HG03520 (cell line): ENCODE measurements at regions not wholly inside any gene's neighbourhood (a gene's known extent, or its start where the extent isn't known, plus 50 kb on each side); places are given as distances from the start of the nearest gene placed in this dataset.
A peak's percentile ranks its signal among the peaks of the same experiment; 100 is the strongest.

ENCODE experiments used
- ATAC-seq: cut with Tn5 transposase; IDR thresholded peaks from one replicate; pipeline ENCODE4 v1.9.1; 2021; ENCODE audit warnings: mild to moderate bottlenecking, moderate library complexity; ENCODE audit not compliant: unreplicated experiment

DNA sequence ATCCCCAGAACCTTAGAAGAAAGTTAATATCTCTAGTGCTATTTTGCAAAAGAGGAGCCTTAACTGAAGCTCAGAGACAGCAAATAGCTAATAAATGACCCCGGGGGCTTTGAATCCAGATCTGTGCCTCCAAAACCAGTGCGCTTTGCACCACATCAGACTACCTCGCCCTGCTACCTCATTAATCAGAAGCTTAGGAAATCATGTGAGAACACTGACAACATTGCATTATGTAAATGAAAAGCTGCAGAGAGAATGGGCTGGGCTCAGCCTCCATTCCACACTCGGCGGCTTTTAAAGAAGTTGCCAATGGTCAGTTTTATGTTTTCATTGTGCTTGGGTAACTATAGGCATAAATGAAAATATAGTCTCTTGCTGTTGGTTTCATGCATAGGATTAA is 54.0 kb upstream of the STMND1 start:
- no peak for ATAC-seq

GRCh38 chr6:17045581-17046322 is 56.1 kb upstream of the STMND1 start:
- no peak for ATAC-seq

DNA sequence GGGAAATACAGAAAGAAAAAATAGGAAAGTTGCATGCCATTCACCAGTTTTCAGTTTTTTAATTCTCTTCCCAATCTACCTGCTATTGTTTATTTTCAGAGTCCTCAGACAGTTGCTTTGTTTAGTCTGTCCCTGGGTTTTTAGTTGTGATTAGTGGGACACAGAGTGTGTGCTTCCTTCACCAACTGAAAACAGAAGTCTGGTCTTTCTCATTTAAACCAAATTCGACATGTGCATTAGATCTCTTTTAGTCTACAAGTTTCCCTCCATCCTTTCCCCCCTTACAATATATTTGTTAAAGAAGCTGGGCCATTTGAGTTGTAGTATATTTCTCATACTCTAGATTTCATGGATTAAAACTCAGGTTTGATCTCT is 58.7 kb upstream of the STMND1 start:
- ATAC-seq, result no peak

DNA sequence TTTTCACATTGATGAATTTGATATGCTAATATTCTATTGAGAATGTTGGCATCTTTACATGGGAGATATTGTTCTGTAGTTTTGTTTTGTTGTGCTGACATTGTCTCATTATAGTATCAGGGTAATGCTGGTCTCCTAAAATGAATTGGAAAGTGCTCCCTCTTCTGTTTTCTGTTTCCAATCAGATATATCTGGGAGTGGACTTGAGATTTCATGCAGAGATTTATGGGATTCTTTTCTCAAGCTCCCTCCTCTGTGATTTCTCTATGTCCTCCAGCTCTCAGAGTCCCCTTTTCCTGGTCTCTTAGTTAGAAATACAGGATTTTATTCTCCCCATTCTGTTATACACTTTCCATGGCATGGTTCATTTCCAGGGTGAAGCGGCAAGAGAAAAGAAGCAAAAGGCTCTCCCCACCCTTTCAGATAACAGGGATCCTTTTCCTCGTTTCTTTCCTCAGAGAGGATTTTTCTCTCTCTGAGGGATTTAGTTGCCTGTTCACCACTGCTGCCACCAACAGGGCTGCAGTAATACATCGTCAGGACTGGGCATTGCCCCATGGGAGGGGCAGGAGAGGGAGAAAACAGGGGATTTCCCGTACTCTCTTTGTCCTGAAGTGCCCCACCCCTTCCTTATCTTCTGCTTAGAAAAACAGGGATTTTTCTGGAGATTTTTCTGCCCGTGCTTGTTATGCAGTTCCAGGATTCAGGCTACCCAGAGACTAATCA is 59.3 kb upstream of the STMND1 start:
- ATAC-seq, result no peak

GRCh38 chr6:17039266-17039665 is 62.6 kb upstream of the STMND1 start:
- ATAC-seq, result no peak

- no peak for ATAC-seq
These were observed 63.5 kb upstream of the STMND1 start for GRCh38 chr6:17038316-17038715.

GRCh38 chr6:17036065-17036393 is 65.8 kb upstream of the STMND1 start:
- no peak for ATAC-seq

DNA sequence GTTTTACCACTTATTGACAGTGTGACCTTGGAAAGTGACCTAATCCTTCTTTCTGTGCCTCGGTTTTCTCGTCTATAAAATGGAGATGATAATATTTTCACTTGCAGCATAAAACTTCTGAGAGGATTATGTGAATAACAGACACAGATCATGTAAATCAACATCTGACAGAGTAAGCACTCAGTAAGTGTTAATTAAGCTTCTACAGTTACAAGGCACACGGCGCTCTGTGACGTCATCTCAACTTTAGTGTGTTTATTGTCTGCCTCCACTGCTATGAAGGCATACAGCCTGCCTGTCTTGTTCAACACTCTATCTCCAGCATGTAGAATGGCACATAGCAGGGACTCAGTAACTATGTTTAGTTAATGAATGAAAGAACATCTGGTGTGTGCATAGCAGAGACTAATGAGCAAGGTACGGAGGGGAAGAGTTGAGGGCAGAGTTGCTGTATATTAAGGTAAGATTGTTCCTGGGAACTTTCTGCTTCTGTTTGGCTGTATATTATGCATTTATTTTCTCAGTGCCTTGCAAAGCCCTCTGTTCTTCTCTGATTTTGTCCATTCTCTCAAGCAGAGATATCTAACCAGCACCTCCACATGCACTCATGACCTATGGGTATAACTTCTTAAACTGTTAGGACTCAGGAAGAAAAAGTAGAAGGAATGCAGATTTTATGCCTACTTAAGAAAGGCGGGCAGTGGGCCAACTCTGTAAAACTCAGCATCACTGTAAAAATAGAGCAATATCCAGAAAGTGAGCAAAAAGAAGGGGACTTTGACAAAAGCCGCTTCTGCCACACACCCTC is 66.4 kb upstream of the STMND1 start:
- ATAC-seq, result no peak

DNA sequence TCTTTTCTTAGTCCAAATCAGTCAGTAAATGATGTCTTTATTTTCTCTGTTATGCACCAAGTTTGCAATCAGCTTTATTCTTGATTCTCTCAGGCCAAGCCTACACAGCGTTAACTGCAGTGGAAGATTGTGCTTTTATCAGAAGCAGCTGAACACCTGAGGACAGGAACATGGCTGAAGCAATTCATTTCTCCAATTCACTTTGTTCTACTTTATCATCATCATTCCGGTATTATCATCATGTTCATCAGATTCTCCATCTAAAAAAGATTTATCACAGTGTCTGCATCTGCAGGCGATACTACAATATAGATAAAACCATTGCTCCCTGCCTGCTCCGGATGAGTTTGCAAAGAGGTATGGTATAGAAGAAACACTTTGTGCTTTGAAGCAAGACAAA is 68.1 kb upstream of the STMND1 start:
- ATAC-seq, result no peak

DNA sequence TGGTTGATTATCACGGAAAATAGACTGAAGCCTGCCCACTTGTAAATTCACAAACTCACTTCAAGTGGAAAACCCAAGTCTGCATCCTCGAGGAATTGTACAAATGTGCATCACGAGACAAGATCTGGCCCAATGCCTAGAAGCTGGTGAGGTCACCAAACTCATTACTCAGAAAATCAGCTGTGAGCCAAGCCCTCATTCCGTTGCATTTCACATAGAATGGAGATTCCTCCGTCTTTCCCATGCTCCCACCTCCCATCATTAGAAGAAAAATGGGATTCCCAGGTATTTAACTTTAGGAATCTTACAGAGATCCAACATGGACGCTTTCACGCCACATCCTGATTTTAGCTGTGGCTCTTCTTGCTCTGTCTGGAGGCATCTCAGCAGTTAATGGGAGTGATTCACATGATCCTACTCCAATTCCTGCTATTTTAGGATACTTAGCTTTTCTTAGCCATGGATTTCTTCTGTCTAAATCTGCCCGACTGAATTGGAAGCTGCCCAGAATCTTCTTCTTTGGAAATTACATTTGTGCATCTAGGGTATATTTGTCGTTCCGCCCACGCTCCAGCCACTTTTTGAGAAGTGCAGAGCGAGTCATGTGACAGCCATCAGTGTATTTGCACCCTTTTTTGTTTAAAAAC is 68.7 kb upstream of the STMND1 start:
- ATAC-seq, result no peak

- ATAC-seq, result no peak
These were observed 69.3 kb upstream of the STMND1 start for GRCh38 chr6:17032590-17032987.

GRCh38 chr6:17031961-17032360 is 69.9 kb upstream of the STMND1 start:
- ATAC-seq, result no peak

DNA sequence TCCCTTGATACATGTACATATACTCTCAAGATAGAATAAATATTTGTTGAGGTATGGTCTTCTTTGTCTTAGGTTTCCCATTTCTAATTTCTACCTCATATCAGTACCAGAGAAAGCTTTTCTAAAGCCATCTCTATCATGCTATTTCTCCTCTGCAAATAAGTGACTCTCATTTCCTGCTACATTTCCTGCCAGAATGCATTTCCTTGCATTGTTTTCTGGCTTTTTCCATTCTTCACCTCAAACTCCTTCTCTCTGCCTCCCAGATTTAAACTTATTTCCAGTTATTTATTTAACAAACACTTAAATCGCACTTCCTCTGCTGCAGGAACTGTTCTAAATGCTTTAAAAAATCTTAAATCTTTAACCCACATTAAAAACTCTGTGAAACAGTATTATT is 74.4 kb upstream of the STMND1 start:
- ATAC-seq, result no peak

- peak; percentile 88 for ATAC-seq
These were observed 79.2 kb upstream of the STMND1 start for GRCh38 chr6:17022604-17023003.

GRCh38 chr6:17021539-17021889 is 80.3 kb upstream of the STMND1 start:
- ATAC-seq, result no peak

DNA sequence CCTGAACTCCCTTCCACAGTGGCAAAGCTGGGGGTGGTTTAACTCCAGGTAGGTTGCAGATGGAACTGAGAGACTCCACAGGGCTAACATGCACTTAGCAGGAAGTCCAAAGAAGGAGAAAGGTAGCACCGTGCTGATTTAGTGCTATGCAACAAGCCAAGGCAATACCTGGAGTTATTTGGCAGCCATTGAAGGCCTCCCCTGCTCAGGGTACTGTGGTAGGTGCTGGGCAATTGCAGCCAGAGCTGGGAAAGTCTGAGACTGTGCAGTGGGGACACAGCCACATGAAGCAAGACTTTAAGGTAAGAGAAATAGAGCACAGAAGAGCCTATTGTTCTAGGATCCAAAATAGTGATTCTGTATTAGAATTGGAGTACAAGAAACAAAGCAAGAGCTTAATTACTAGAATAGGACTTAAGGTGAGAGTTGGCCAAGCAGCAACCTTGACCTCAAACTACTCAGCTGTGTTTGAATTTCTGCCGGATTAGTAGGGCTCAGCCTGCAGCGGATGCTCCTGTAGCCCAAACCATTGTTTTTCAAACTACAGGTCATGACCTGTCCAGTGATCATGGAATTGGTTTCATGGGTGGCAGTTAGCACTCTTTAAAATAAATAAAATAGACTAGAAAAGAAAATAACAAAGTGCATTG is 80.8 kb upstream of the STMND1 start:
- no peak for ATAC-seq

DNA sequence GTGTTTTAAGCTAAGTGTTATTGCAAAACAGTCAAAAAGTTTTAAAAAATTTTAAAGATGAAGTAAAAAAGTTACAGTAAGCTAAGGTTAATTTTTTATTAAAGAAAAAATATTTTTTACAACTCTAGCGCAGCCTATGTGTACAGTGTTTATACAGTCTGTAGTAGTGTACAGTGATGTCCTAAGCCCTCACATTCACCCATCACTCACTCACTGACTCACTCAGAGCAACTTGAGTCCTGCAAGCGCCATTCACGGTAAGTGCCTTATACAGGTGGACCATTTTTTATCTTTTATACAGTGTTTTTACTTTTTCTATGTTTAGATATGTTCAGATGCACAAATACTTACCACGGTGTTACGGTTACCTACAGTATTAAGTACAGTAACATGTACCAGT is 83.4 kb upstream of the STMND1 start:
- ATAC-seq, result no peak

GRCh38 chr6:17017416-17017815 is 84.4 kb upstream of the STMND1 start:
- ATAC-seq, result no peak

GRCh38 chr6:17015551-17016381 is 86.1 kb upstream of the STMND1 start:
- ATAC-seq, result no peak

- peak; percentile 87 for ATAC-seq
These were observed 86.7 kb upstream of the STMND1 start for GRCh38 chr6:17015144-17015543.
